Kidney (tissue), 13 donors: ENCODE measurements at regions not wholly inside any gene's neighbourhood (a gene's known extent, or its start where the extent isn't known, plus 50 kb on each side); places are given as distances from the start of the nearest gene placed in this dataset.
A peak's percentile ranks its signal among the peaks of the same experiment; 100 is the strongest.

ENCODE experiments used
- DNase-seq, 5 donors: peaks; one replicate each; pipeline ENCODE4 v3.0.0-alpha.2; 2013 to 2020
- FAIRE-seq: peaks from 2 replicates; lab custom pipeline; 2012; peaks lifted over from hg19 to GRCh38; lab: Jason Lieb, UNC
- H3K27ac ChIP-seq, 2 donors: one replicate each; pipeline ENCODE4 v1.7.0; 2013; ENCODE audit warnings: low read depth in 2 of 2, low read length in 2 of 2, inconsistent platforms in 1 of 2
- H3K27me3 ChIP-seq: one replicate; pipeline ENCODE4 v1.7.1; 2013; ENCODE audit warnings: low read length, inconsistent platforms; ENCODE audit not compliant: control insufficient read depth, insufficient read depth
- H3K36me3 ChIP-seq, 3 donors: one replicate each; pipeline versions ENCODE4 v1.7.0 to v1.7.1; 2013; ENCODE audit warnings: low read length in 3 of 3, control low read depth in 1 of 3, inconsistent platforms in 1 of 3; ENCODE audit not compliant: insufficient read depth in 3 of 3, control insufficient read depth in 2 of 3
- H3K4me1 ChIP-seq, 3 donors: one replicate each; pipeline versions ENCODE4 v1.7.0 to v1.7.1; 2013; ENCODE audit warnings: low read length in 3 of 3, inconsistent platforms in 1 of 3, low read depth in 1 of 3; ENCODE audit not compliant: control insufficient read depth in 2 of 3, insufficient read depth in 2 of 3
- H3K4me3 ChIP-seq, 3 donors: one replicate each; pipeline versions ENCODE4 v1.7.0 to v1.8.1; 2013; ENCODE audit warnings: low read length in 3 of 3, control low read depth in 1 of 3, inconsistent platforms in 1 of 3
- H3K9ac ChIP-seq, 3 donors: one replicate each; pipeline versions ENCODE4 v1.7.0 to v1.7.1; 2013; ENCODE audit warnings: low read length in 3 of 3, control low read depth in 1 of 3, inconsistent platforms in 1 of 3
- H3K9me3 ChIP-seq, 3 donors: one replicate each; pipeline versions ENCODE4 v1.7.0 to v1.7.1; 2013; ENCODE audit warnings: low read length in 3 of 3, control low read depth in 1 of 3, inconsistent platforms in 1 of 3; ENCODE audit not compliant: control insufficient read depth in 2 of 3, insufficient read depth in 1 of 3
- intact Hi-C: fragments of 100-400 bp; cut with DNase I; formaldehyde crosslinking; loops from one replicate; pipeline ENCODE4 v1.11.1; 2022
- TF ChIP-seq, protein P1 (sequence below): IDR thresholded peaks from 3 replicates; pipeline ENCODE4 v1.5.1; 2012; ENCODE audit warnings: mild to moderate bottlenecking, moderate library complexity, borderline replicate concordance; ENCODE audit not compliant: insufficient read depth; ENCODE audit errors: extremely low read depth
- donor health status: control.
- donor health status: control.
- donor health status: control.
- donor health status: control.
- donor health status: control.
- donor health status: DM: yes; HTN: yes; CAD: no.
- donor health status: Normal renal cell carcinoma (clear cell type).

GRCh38 chr11:130674686-130675308, 226.4 kb downstream of the ADAMTS15 start:
- TF ChIP-seq, protein P1, sequence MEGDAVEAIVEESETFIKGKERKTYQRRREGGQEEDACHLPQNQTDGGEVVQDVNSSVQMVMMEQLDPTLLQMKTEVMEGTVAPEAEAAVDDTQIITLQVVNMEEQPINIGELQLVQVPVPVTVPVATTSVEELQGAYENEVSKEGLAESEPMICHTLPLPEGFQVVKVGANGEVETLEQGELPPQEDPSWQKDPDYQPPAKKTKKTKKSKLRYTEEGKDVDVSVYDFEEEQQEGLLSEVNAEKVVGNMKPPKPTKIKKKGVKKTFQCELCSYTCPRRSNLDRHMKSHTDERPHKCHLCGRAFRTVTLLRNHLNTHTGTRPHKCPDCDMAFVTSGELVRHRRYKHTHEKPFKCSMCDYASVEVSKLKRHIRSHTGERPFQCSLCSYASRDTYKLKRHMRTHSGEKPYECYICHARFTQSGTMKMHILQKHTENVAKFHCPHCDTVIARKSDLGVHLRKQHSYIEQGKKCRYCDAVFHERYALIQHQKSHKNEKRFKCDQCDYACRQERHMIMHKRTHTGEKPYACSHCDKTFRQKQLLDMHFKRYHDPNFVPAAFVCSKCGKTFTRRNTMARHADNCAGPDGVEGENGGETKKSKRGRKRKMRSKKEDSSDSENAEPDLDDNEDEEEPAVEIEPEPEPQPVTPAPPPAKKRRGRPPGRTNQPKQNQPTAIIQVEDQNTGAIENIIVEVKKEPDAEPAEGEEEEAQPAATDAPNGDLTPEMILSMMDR, result no peak
- H3K4me1 ChIP-seq, result peaks cover 0 to 6% (median 0%) of the 10 kb centered on the region in 3 donors
- H3K9me3 ChIP-seq, result peaks cover 1 to 7% (median 5%) of the 10 kb centered on the region in 3 donors
- H3K36me3 ChIP-seq, result no peaks in the 10 kb centered on the region
- H3K27me3 ChIP-seq, result no peaks in the 10 kb centered on the region
- H3K4me3 ChIP-seq, result no peak overlapping the region
- H3K27ac ChIP-seq, result no peak overlapping the region
- FAIRE-seq (no peak), DNase-seq (peak in 3 of 5 donors; percentile 34 to 89 (median 87))
- intact Hi-C loops, result no loop called here
- no peak overlapping the region for H3K9ac ChIP-seq

DNA sequence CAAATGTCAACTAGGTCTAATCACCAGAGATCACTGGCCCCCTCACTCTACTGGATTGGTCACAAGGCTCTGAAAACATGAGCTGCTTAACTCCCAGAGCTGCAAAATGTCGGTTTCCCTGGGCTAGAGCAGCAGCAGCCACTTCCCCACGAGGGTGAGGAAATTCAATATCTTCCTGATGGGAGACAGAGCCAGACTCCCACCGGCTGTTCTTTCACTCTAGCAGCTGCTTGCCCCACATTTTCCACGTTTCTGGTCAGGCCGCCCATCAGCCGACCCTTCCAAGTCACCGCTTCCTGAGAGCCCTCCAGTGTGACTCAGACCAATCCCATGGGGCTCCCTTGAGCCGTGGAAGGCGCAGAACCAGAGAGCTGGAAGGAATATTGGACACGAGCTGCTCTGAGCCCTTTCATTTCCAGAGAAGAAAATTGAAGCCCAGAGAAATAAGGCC, 227.0 kb downstream of the ADAMTS15 start:
- peaks cover 1 to 7% (median 5%) of the 10 kb centered on the region in 3 donors for H3K9me3 ChIP-seq
- H3K9ac ChIP-seq, result no peak overlapping the region
- no peak overlapping the region for H3K4me3 ChIP-seq
- H3K27me3 ChIP-seq, result no peaks in the 10 kb centered on the region
- FAIRE-seq (no peak), DNase-seq (peak; percentile 72 to 93 (median 84))
- intact Hi-C loops, result no loop called here
- no peaks in the 10 kb centered on the region for H3K36me3 ChIP-seq
- H3K4me1 ChIP-seq, result peaks cover 0 to 6% (median 0%) of the 10 kb centered on the region in 3 donors
- H3K27ac ChIP-seq, result no peak overlapping the region
- TF ChIP-seq, protein P1, result no peak

DNA sequence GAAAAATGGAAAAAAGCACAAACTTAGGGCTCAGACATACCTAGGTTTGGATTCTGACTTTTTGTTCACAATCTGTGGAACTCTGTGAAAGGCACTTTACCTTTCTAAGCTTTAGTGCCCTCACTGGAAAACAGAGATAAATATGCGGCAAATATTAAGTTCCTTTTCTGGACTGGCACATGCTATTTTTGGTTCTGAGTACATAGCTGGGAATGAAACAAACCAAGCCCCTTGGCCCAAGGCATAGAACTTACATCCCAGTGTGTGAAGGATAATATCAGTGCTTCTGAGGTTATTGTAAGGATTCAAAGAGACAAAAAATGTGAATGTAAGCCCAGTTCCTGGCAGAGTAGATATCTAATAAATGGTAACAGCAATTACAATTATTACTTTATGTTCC, 227.5 kb downstream of the ADAMTS15 start:
- no peak for FAIRE-seq
- no peak for DNase-seq
- Histone ChIP-seq H3K9ac (no peak overlapping the region), H3K4me3 (no peak overlapping the region), H3K9me3 (peaks cover 1 to 7% (median 5%) of the 10 kb centered on the region in 3 donors), H3K4me1 (peaks cover 0 to 6% (median 0%) of the 10 kb centered on the region in 3 donors), H3K27me3 (no peaks in the 10 kb centered on the region), H3K27ac (no peak overlapping the region), H3K36me3 (no peaks in the 10 kb centered on the region)
- TF ChIP-seq, protein P1, result no peak
- intact Hi-C loops, result no loop called here
